IMR-90 (cell line): ENCODE measurements at regions not wholly inside any gene's neighbourhood (a gene's known extent, or its start where the extent isn't known, plus 50 kb on each side); places are given as distances from the start of the nearest gene placed in this dataset.

ENCODE experiments used
- ATAC-seq: fragments of 200-7000 bp; cut with Tn5 transposase; 2 replicates; pipeline ENCODE4 v1.9.1; 2020; ENCODE audit warnings: low read depth, mild to moderate bottlenecking, moderate library complexity
- BruUV-seq: library from RNA; stranded (reverse); fragments of 400-500 nt; replicated peaks from 2 replicates; lab custom pipeline; 2021; lab: Mats Ljungman, UMichigan
- CTCF ChIA-PET: fragments of 300-600 bp; formaldehyde crosslinking; extraction: SDS; loops from one replicate; lab custom pipeline; 2021; ENCODE audit warnings: antibody characterized with exemption; lab: Yijun Ruan, JAX
- POLR2A ChIA-PET: fragments of 300-600 bp; sonication (Branson Sonifier 250); formaldehyde crosslinking; loops from one replicate; lab custom pipeline; 2022; ENCODE audit warnings: antibody characterized with exemption; ENCODE audit not compliant: unreplicated experiment; lab: Charles Lee
- DNase-seq: peaks from one replicate; pipeline ENCODE4 v3.0.0; 2013
- H2AFZ ChIP-seq: replicated peaks from 2 replicates; pipeline ENCODE3; 2013; ENCODE audit warnings: low read length, mild to moderate bottlenecking; ENCODE audit not compliant: poor library complexity
- H2AK5ac ChIP-seq: 2 replicates; pipeline ENCODE4 v1.6.1; 2013; ENCODE audit warnings: low read depth, low read length, inconsistent platforms
- H2AK9ac ChIP-seq: replicated peaks from 2 replicates; pipeline ENCODE3; 2013; ENCODE audit warnings: mild to moderate bottlenecking, low read depth, low read length, moderate library complexity; ENCODE audit not compliant: poor library complexity
- H2BK120ac ChIP-seq: 2 replicates; pipeline ENCODE4 v1.6.1; 2013; ENCODE audit warnings: low read depth, low read length, inconsistent platforms
- H2BK15ac ChIP-seq: 3 replicates; pipeline ENCODE4 v1.6.1; 2013; ENCODE audit warnings: low read depth, low read length, inconsistent platforms
- H2BK20ac ChIP-seq: 2 replicates; pipeline ENCODE4 v1.6.1; 2013; ENCODE audit warnings: low read depth, mild to moderate bottlenecking, inconsistent platforms, low read length, moderate library complexity
- H2BK5ac ChIP-seq: 2 replicates; pipeline ENCODE4 v1.6.1; 2013; ENCODE audit warnings: mild to moderate bottlenecking, low read depth, low read length, inconsistent platforms; ENCODE audit not compliant: poor library complexity, severe bottlenecking
- H3K14ac ChIP-seq: replicated peaks from 2 replicates; pipeline ENCODE4 v1.6.1; 2013; ENCODE audit warnings: low read depth, low read length, inconsistent platforms
- H3K18ac ChIP-seq: 2 replicates; pipeline ENCODE4 v1.6.1; 2013; ENCODE audit warnings: low read depth, low read length, control low read depth
- H3K23ac ChIP-seq: 2 replicates; pipeline ENCODE4 v1.6.1; 2013; ENCODE audit warnings: low read depth, low read length, inconsistent platforms
- H3K27ac ChIP-seq: 2 replicates; pipeline ENCODE4 v1.5.1; 2013; ENCODE audit warnings: mild to moderate bottlenecking, control low read depth, low read length; ENCODE audit not compliant: insufficient read depth
- H3K27me3 ChIP-seq: 2 replicates; pipeline ENCODE4 v1.6.1; 2013; ENCODE audit warnings: low read length; ENCODE audit not compliant: control insufficient read depth, insufficient read depth
- H3K36me3 ChIP-seq: 2 replicates; pipeline ENCODE4 v1.6.1; 2013; ENCODE audit warnings: low read length, mixed read lengths; ENCODE audit not compliant: control insufficient read depth, insufficient read depth
- H3K4ac ChIP-seq: 2 replicates; pipeline ENCODE4 v1.6.1; 2013; ENCODE audit warnings: low read depth, low read length, inconsistent platforms
- H3K4me1 ChIP-seq: 2 replicates; pipeline ENCODE4 v1.6.1; 2013; ENCODE audit warnings: low read length, mixed read lengths; ENCODE audit not compliant: control insufficient read depth, insufficient read depth
- H3K4me2 ChIP-seq: 2 replicates; pipeline ENCODE4 v1.6.1; 2013; ENCODE audit warnings: low read depth, mild to moderate bottlenecking, control low read depth, low read length, moderate library complexity
- H3K4me3 ChIP-seq: 2 replicates; pipeline ENCODE4 v1.5.1; 2013; ENCODE audit warnings: low read depth, mild to moderate bottlenecking, control low read depth, low read length, moderate library complexity; ENCODE audit not compliant: insufficient read depth
- H3K56ac ChIP-seq: 2 replicates; pipeline ENCODE4 v1.6.1; 2013; ENCODE audit warnings: low read length, inconsistent platforms; ENCODE audit not compliant: insufficient read depth; ENCODE audit errors: extremely low read depth
- H3K79me1 ChIP-seq, 2 experiments: 2 replicates each; pipeline ENCODE4 v1.6.1; 2013; ENCODE audit warnings: low read length in 2 of 2, inconsistent platforms in 1 of 2, low read depth in 1 of 2
- H3K9ac ChIP-seq: 2 replicates; pipeline ENCODE4 v1.6.1; 2013; ENCODE audit warnings: low read depth, low read length, control low read depth
- H3K9me1 ChIP-seq: 2 replicates; pipeline ENCODE4 v1.6.1; 2013; ENCODE audit warnings: low read length, inconsistent platforms; ENCODE audit not compliant: insufficient read depth
- H3K9me3 ChIP-seq: 2 replicates; pipeline ENCODE4 v1.6.1; 2013; ENCODE audit warnings: low read length; ENCODE audit not compliant: control insufficient read depth, insufficient read depth
- H4K20me1 ChIP-seq: 2 replicates; pipeline ENCODE4 v1.6.1; 2013; ENCODE audit warnings: low read length, inconsistent platforms; ENCODE audit not compliant: insufficient read depth
- H4K5ac ChIP-seq: 2 replicates; pipeline ENCODE4 v1.6.1; 2013; ENCODE audit warnings: mild to moderate bottlenecking, low read depth, low read length, control low read depth
- H4K8ac ChIP-seq, 2 experiments: 2 replicates each; pipeline ENCODE4 v1.6.1; 2013; ENCODE audit warnings: low read depth in 2 of 2, low read length in 2 of 2, control low read depth in 1 of 2, inconsistent platforms in 1 of 2
- H4K91ac ChIP-seq: 2 replicates; pipeline ENCODE4 v1.6.1; 2013; ENCODE audit warnings: low read depth, low read length, inconsistent platforms; ENCODE audit not compliant: insufficient read depth
- BHLHE40 ChIP-seq: fragments of 150-350 bp; IDR thresholded peaks from 2 replicates; pipeline ENCODE4 v1.6.1; 2016; ENCODE audit warnings: mild to moderate bottlenecking, low read depth, low read length
- CEBPB ChIP-seq: IDR thresholded peaks from 2 replicates; pipeline ENCODE4 v1.6.1; 2012; ENCODE audit warnings: low read depth, low read length, improper control_type of control experiment
- CHD1 ChIP-seq: IDR thresholded peaks from 2 replicates; pipeline ENCODE4 v1.6.1; 2012; ENCODE audit warnings: low read depth, low read length, improper control_type of control experiment
- ELK1 ChIP-seq: fragments of 150-350 bp; IDR thresholded peaks from 2 replicates; pipeline ENCODE4 v1.6.1; 2016; ENCODE audit warnings: low read depth, mild to moderate bottlenecking, low read length, moderate library complexity, borderline replicate concordance
- FOS ChIP-seq: fragments of 150-350 bp; IDR thresholded peaks from 2 replicates; pipeline ENCODE4 v1.6.1; 2016; ENCODE audit warnings: low read depth, low read length
- MAFK ChIP-seq: IDR thresholded peaks from 2 replicates; pipeline ENCODE4 v1.6.1; 2012; ENCODE audit warnings: low read depth, low read length, improper control_type of control experiment
- MAZ ChIP-seq: IDR thresholded peaks from 2 replicates; pipeline ENCODE4 v1.6.1; 2012; ENCODE audit warnings: low read depth, mild to moderate bottlenecking, low read length, improper control_type of control experiment, moderate library complexity, borderline replicate concordance
- MXI1 ChIP-seq: IDR thresholded peaks from 2 replicates; pipeline ENCODE4 v1.6.1; 2012; ENCODE audit warnings: low read depth, mild to moderate bottlenecking, low read length, moderate library complexity, borderline replicate concordance
- NFE2L2 ChIP-seq: fragments of 150-350 bp; IDR thresholded peaks from 2 replicates; pipeline ENCODE4 v1.6.1; 2016; ENCODE audit warnings: low read depth, mild to moderate bottlenecking, low read length
- POLR2A ChIP-seq: IDR thresholded peaks from 2 replicates; pipeline ENCODE4 v1.6.1; 2012; ENCODE audit warnings: mild to moderate bottlenecking, low read depth, low read length
- RAD21 ChIP-seq: IDR thresholded peaks from 2 replicates; pipeline ENCODE4 v1.6.1; 2012; ENCODE audit warnings: low read length, improper control_type of control experiment
- RCOR1 ChIP-seq: IDR thresholded peaks from 2 replicates; pipeline ENCODE4 v1.6.1; 2012; ENCODE audit warnings: mild to moderate bottlenecking, low read length, improper control_type of control experiment; ENCODE audit not compliant: insufficient replicate concordance
- RFX5 ChIP-seq: IDR thresholded peaks from 2 replicates; pipeline ENCODE4 v1.8.0; 2012; ENCODE audit warnings: low read depth, mild to moderate bottlenecking, low read length, moderate library complexity
- SMC3 ChIP-seq: fragments of 150-350 bp; IDR thresholded peaks from 2 replicates; pipeline ENCODE4 v1.6.1; 2016; ENCODE audit warnings: low read depth, mild to moderate bottlenecking, antibody characterized with exemption, low read length, moderate library complexity
- USF2 ChIP-seq: fragments of 150-350 bp; IDR thresholded peaks from 2 replicates; pipeline ENCODE4 v1.6.1; 2017; ENCODE audit warnings: mild to moderate bottlenecking, antibody characterized with exemption, low read length, low read depth
- WGBS, 2 experiments: methylation state at CpG; one replicate each; pipeline versions ENCODE4 v1.1.5 to v1.1.7; 2013; ENCODE audit warnings: missing lambda C conversion rate in 2 of 2; ENCODE audit not compliant: insufficient read length in 1 of 2; ENCODE audit errors: extremely low coverage in 2 of 2; 5-methylcytosine and 5-hydroxymethylcytosine counted together
- dilution Hi-C: fragments of 300-500 bp; cut with HindIII; formaldehyde crosslinking; loops from one replicate; pipeline ENCODE4 v1.14.3; 2018; ENCODE audit warnings: low sequenced_read_pairs; ENCODE audit not compliant: unreplicated experiment
- in situ Hi-C: fragments of 300-500 bp; cut with MboI; formaldehyde crosslinking; loops from 3 replicates; pipeline ENCODE4 v1.14.3; 2019; ENCODE audit warnings: low sequenced_read_pairs, inconsistent platforms, mixed read lengths
- intact Hi-C: fragments of 100-400 bp; cut with micrococcal nuclease; formaldehyde crosslinking; loops from 2 replicates; pipeline ENCODE4 v1.10.0; 2022

- CTCF ChIA-PET: no interaction called here
- in situ Hi-C loops (no loop called here), intact Hi-C loops (no loop called here), dilution Hi-C loops (no loop called here)
- Histone ChIP-seq H2BK15ac (no peak overlapping the region), H3K27ac (no peak overlapping the region), H3K4ac (no peak overlapping the region), H3K79me1 (no peaks in the 10 kb centered on the region), H3K4me1 (no peaks in the 10 kb centered on the region), H4K8ac (no peak overlapping the region), H3K36me3 (no peaks in the 10 kb centered on the region), H3K9me1 (no peaks in the 10 kb centered on the region), H3K18ac (no peak overlapping the region), H2BK20ac (no peak overlapping the region), H3K4me3 (no peak overlapping the region), H4K91ac (no peak overlapping the region), H2BK5ac (no peak overlapping the region), H4K20me1 (no peaks in the 10 kb centered on the region), H3K27me3 (no peaks in the 10 kb centered on the region), H2AFZ (no peak overlapping the region), H3K56ac (no peak overlapping the region), H4K5ac (no peak overlapping the region), H3K9me3 (peaks cover 42% of the 10 kb centered on the region), H2AK5ac (no peak overlapping the region), H3K9ac (no peak overlapping the region), H3K23ac (no peak overlapping the region), H3K4me2 (no peak overlapping the region), H2AK9ac (no peak overlapping the region), H3K14ac (no peak overlapping the region), H2BK120ac (no peak overlapping the region)
- 39% methylated on average over 6 of the region's 10 CpGs; no CpG with 5 or more reads in 1 of the 2 experiments for WGBS, 2 experiments
- no peak for DNase-seq
- no peak for ATAC-seq
- no TSS peak for BruUV-seq
- TF ChIP-seq ELK1 (no peak), RCOR1 (no peak), MAFK (no peak), RFX5 (no peak), NFE2L2 (no peak), CHD1 (no peak), MAZ (no peak), BHLHE40 (no peak), USF2 (no peak), RAD21 (no peak), SMC3 (no peak), POLR2A (no peak), CEBPB (no peak), MXI1 (no peak), FOS (no peak)
- POLR2A ChIA-PET: no interaction called here
Observed at GRCh38 chr5:2383698-2384065, 367.8 kb downstream of the IRX2 start.
